NCI-H748 treated with DMSO at 0.1 percent for 48 hours (cell line): ENCODE measurements at regions not wholly inside any gene's neighbourhood (a gene's known extent, or its start where the extent isn't known, plus 50 kb on each side); places are given as distances from the start of the nearest gene placed in this dataset.

Experiments used
- DNase-seq: peaks from one replicate; lab custom pipeline; 2025; lab: John Stamatoyannopoulos, UW

- no peak for DNase-seq
These were observed 98.4 kb downstream of the EFNB1 start for GRCh38 chrX:68927178-68927577.

GRCh38 chrX:68923147-68923546 is 94.3 kb downstream of the EFNB1 start:
- DNase-seq: no peak

DNA sequence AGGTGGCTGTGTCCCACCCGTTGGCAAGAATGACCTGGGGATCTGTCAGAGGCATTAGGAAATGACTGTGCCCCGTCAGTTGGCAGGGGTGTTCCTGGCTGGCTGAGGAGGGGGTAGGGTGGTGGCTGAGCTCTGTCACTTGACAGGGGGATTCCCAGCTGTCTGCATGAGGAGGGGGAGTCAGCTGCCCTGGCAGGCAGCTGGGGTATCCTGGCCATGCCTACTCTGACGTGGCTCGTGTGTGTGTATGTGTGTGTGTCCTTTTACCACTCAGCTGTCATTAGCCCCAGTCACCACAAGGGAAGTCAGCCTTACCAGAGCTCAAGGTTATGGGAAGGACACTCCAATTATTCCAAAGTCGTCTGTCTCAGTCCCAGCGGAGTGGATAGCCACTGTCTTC is 93.2 kb downstream of the EFNB1 start:
- DNase-seq: no peak

- no peak for DNase-seq
These were observed 91.7 kb downstream of the EFNB1 start for GRCh38 chrX:68920561-68920960.

DNA sequence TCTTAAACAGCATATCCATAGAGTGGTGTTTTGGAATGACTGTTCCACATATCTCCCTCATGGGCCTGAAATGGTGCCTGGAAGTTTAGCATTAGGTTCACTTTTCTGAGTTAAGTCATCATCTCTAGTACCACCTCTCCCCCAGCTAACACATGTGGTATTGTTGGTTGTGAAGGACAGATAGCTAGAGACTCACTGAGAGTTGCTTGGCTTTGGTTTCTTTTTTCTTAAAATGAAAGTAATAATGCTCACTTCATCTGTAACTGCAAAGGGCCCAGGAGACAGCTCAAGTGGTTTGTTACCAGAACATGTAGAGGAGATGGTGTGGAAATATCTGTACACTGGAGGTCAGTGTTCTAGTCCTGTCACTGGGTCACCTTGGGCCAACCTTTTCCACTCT is 90.9 kb downstream of the EFNB1 start:
- no peak for DNase-seq

GRCh38 chrX:68918202-68918601 is 89.4 kb downstream of the EFNB1 start:
- DNase-seq: no peak

- no peak for DNase-seq
These were observed 89.0 kb downstream of the EFNB1 start for GRCh38 chrX:68917799-68918198.

GRCh38 chrX:68916891-68917290 is 88.1 kb downstream of the EFNB1 start:
- no peak for DNase-seq

- no peak for DNase-seq
These were observed 87.0 kb downstream of the EFNB1 start for GRCh38 chrX:68915778-68916177.

DNA sequence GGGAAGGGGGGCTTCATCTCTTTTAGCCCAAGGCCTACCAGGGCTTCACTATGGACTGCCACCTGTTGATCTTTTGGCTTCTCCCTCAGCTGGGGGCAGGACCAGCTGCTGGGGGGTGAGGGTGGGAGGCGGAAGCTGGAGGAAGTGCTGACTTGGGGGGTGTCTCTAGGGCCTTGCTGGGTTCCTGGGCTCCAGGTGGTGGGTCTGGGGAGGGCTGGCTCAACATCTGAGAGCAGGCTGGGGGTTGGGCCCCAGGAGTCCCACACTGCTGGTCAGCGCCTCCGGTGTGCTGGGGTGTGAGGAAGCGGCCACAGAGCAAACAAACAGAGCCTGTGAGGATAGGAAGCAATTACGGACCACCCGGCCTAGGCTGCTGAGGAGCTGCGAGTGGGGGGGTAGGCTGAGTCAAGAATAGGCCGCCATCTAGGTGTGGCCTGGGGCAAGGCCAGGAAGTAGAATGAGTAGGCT is 85.7 kb downstream of the EFNB1 start:
- DNase-seq: no peak

DNA sequence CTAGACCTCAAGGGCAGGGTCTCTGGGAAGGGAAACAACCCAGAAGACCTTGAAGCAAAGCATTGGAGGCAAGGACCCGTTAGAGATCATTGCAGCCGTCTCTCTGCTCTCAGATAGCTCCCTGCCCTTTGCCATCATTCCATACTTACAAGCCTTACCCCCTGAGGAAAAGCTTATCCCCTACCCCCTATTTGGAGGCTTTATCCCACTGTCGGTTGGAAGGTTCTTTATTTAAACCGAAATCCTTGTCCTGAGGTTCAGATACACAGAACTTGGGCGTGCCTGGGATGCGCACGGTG is 84.4 kb downstream of the EFNB1 start:
- DNase-seq: no peak

DNA sequence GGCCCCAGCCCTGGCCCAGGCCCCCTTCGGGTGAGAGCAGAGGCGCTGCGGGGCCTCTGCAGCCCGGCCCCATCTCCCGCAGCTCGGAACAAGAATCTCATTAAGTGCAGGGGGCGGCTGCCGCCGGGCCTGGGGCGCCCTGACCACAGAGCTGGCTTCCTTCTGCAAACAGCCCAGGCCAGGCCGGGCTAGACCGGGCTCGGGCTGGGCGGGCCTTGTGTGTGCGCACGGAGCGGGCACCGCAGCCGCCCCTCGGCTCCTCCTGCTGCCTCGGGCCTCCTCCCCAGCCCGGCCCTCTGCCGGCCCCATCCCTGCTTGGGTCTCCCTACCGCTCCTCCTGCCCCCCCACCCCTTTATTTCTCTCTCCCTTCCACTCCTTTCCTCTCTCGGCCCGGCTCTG is 83.3 kb downstream of the EFNB1 start:
- DNase-seq: no peak

DNA sequence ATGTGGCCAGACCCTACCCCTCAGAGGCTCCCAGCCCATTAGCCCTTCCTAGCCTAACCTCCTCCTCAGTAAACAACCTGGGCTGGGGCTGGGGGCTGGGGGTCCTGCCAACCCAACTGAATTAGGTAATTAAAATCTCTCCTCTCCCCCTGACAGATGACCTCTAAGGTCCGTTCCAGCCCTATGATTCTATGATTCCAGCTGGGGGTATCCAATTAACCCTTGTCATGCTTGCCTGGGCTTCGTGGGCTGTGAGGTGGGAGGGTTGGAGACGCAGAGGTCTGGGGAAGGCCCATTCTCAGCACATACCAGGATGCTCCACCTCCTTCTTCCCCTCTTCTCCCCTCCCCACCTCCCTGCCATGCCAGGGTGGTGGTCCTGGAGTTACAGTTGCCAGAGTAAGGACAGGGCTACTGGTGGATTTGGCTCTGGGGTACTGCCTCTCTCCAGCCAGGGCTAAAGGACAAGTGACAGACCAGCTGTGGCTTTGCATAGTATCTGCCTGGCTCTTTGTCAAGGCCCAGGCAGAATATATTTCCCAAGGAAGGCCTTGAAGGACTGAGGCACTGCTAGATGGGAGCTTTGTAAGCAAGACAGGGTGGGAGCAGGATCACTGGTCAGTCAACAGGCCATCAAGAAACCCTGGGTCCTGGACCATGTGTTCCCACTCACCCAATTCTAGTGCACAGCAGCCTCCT is 82.1 kb downstream of the EFNB1 start:
- no peak for DNase-seq

DNA sequence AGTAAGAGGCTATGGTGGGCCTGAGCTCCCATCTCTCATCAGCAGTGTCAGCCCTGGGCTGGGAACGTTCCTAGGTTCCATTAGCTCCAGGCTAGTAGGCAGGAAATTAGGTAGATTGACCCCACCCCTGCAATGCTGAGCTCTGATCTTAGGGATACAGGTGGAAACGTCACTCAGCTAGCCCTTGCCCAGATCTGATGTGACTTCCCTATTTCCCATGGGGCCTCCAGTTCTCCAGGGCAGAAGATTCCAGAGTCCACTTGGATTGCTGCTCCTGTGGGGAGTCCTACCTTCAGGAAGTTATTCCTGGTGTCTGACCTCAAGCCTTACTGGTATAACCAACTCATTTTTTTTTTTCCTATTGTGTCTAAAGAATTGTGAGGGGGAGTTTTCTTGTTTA is 81.1 kb downstream of the EFNB1 start:
- no peak for DNase-seq

DNA sequence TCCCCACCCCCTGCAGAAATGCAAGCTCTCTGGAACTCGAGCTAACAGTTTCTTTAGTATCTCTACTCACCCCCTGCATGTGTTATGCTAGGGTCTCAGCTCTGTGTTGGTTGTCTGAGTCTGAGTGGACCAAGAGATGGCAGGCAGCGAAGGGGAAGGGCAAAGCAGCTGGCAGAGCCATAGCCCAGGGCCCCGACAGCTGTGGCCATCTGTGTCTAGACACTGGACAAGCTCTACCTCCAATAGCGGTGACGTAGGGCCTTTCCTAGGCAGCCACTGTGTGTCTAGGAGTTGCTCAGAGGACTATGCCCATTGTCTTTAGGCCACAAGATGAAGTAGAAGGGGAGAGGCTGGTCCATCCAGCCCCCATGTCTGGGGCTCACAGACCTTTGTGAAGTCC is 79.2 kb downstream of the EFNB1 start:
- DNase-seq: no peak

DNA sequence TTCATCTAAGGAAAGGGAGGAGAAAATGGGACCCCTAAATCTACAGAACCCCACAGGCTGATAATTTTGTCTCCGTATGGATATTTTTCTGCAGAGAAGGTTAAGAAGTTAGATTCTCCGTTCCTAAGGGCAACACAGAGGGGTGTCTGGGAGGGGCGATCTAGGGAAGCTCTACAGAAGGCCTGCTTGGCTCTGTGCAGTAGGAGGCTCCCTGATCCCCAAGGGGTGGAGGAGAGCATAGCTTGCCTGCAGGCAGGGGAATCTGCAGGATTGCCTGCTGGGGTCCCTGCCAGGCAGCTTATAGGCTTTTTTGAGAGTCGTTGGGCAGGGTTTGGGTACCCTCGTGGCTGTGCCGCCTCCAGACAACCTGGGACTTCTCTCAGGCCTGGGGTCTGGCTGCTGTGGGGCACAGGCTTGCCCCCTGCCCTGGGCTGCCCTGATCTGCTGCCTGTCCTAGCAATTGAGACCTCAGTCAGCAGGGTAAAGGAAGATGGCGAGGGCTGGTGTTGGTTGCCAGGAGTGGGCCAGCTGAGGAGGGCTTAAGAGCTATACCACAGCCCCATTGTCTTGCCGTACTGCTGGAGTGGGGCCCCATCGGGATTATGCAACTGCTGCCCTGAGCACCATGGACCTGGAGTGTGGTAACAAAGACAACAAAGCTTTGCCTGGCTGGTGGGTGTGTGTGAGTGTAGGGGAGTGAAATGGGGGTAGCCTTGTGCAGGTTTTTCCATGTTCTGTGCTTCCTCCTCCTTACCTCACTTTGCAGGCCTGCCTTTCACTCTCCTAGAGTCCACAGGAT is 74.1 kb downstream of the EFNB1 start:
- DNase-seq: no peak

DNA sequence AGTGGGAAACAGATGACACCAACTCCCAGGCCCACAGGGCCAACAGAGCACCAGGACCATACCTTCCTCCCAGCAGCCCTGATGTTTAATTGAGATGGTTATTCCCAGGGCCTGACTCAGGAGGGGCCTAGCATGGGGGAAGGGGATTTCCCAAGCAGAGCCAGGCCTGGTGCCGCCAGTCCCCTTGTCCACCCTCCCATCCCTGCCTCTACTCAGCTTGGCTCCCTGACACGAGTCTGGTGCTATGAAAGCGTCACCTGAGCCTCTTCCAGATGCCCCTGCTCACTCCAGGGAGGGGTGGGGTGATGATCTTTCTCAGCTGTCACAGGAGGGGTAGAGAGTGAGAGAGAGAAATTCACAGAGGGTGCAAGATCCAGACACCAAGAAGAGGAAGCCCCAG is 72.7 kb downstream of the EFNB1 start:
- DNase-seq: no peak

- no peak for DNase-seq
These were observed 69.8 kb downstream of the EFNB1 start for GRCh38 chrX:68898598-68898997.

DNA sequence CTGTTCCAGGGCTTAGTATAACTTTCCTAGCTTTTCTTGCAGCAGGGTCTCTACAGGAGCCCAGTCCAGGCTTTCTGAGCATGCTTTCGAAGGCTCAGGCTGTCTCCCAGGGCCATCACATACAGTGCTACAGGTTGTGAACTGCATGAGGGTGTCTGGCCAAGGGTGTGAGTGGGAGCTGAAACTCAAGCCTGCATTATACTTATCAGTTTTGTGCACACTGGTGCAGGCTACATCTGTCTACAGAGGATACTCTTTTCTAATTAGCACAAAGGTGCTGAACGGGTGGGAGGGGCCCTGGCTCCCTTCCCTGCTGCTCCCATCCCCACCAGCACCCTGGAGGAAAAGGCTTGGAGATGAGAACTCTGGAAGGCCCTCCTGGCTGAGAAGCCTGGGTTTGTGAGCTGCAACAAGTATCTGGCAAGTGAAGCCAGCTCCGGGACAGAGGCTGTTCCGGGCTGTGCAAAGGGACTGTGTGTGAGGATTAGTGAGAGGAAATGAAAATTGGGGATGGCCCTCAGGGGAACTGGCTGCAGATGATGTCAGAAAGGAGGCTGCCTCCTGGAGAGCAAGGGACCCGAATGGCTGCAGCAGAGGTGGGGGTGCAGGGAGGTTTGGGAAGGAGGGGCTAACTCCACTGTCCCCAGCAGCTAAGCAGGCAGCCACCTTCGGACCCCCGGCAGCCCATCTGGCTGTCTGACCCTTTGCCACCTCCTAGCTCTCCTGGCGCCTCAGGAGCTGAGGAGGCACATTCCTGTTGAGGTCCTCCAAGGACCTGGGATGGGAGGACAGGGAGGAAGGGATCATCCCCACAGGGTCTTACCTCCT is 68.5 kb downstream of the EFNB1 start:
- no peak for DNase-seq

- no peak for DNase-seq
These were observed 67.8 kb downstream of the EFNB1 start for GRCh38 chrX:68896581-68896980.

GRCh38 chrX:68895778-68896177 is 67.0 kb downstream of the EFNB1 start:
- DNase-seq: no peak

- no peak for DNase-seq
These were observed 66.5 kb downstream of the EFNB1 start for GRCh38 chrX:68895341-68895755.
